ENCODE measurements at regions not wholly inside any gene's neighbourhood (a gene's known extent, or its start where the extent isn't known, plus 50 kb on each side); places are given as distances from the start of the nearest gene placed in this dataset.

DNA sequence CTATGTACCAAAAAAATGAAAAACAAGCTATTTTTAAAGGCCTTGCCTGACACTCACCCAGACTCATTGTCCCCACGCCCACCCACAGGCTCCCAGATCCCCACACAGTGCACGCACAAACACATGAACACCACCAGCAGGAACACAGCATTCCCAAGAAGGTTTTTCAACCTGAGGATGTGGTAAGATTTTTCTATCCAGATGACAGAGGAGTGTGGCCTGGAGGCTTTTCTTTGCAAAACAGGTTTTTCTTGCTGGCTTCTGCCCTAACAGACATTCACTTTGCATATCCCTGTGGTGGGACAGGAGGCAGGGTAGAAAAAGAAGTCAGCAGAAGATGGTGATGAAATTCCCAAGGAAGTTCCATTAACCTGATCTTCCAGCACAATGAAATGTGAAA is 97.8 kb downstream of the KLF12 start:
- TF ChIP-seq CTCF (IDR thresholded peaks at IDR 0.05; ENCODE audit: low read depth, low read length, missing control alignments) = no peak
- no peak overlapping the region for H3K4me3 ChIP-seq (replicated peaks; ENCODE audit: low read depth, low read length)
- no peak for DNase-seq (ENCODE audit: extremely low read depth, low read depth)

- DNase-seq (ENCODE audit: extremely low read depth, low read depth) = no peak
- H3K4me3 ChIP-seq (replicated peaks; ENCODE audit: low read depth, low read length) = no peak overlapping the region
- no peak for TF ChIP-seq CTCF (IDR thresholded peaks at IDR 0.05; ENCODE audit: low read depth, low read length, missing control alignments)
Measured at GRCh38 chr13:74035896-74036295, 98.3 kb downstream of the KLF12 start.

DNA sequence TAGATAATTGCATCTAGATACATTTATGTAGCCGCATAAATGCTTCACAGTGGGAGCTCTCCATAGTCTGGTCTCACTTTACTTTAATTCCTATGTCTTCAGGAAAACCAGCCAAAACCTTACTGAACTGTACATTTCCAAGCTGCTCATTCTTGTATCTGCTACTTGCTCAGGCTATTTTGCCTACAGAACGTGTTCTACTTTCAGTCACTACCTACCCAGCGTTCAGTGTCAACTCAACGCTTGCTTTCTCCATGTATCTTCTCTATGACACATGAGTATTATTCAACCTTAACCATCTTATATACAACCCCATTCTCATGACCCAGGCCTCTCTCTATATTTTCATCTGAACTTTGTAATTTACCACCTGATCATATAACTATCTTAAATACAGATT is 101.9 kb downstream of the KLF12 start:
- no peak overlapping the region for H3K4me3 ChIP-seq (replicated peaks; ENCODE audit: low read depth, low read length)
- TF ChIP-seq CTCF (IDR thresholded peaks at IDR 0.05; ENCODE audit: low read depth, low read length, missing control alignments) = no peak
- DNase-seq (ENCODE audit: extremely low read depth, low read depth) = no peak

- no peak overlapping the region for H3K4me3 ChIP-seq (replicated peaks; ENCODE audit: low read depth, low read length)
- TF ChIP-seq CTCF (IDR thresholded peaks at IDR 0.05; ENCODE audit: low read depth, low read length, missing control alignments) = no peak
- DNase-seq (ENCODE audit: extremely low read depth, low read depth) = no peak
Measured at GRCh38 chr13:74027161-74027779, 106.9 kb downstream of the KLF12 start.

DNA sequence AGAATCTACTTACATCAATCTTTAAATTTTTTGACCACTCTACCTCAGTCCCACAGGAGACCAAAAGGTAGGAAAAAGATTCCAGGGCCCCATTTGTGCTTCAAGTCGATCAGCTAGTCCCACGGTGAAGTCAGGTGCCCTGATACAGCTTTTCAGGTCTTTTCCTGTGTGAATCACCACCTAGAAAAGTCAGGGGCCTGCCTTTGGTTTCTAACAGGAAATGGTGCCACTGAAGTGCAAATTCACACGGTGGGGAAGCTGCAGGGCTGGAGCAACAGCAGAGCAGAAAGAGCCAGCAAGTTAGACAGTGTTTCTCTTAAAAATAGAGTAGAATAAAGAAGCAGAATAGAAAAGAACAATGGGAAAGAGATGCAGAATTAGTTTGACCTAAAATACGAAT is 107.5 kb downstream of the KLF12 start:
- H3K4me3 ChIP-seq (replicated peaks; ENCODE audit: low read depth, low read length) = no peak overlapping the region
- no peak for DNase-seq (ENCODE audit: extremely low read depth, low read depth)
- TF ChIP-seq CTCF (IDR thresholded peaks at IDR 0.05; ENCODE audit: low read depth, low read length, missing control alignments) = no peak

GRCh38 chr13:74025369-74025768 is 108.8 kb downstream of the KLF12 start:
- no peak for TF ChIP-seq CTCF (IDR thresholded peaks at IDR 0.05; ENCODE audit: low read depth, low read length, missing control alignments)

GRCh38 chr13:74024856-74025255 is 109.3 kb downstream of the KLF12 start:
- TF ChIP-seq CTCF (IDR thresholded peaks at IDR 0.05; ENCODE audit: low read depth, low read length, missing control alignments) = no peak

More at GRCh38 chr13:74025369-74025768, 108.8 kb downstream of the KLF12 start:
- H3K4me3 ChIP-seq (replicated peaks; ENCODE audit: low read depth, low read length) = no peak overlapping the region
- DNase-seq (ENCODE audit: extremely low read depth, low read depth) = no peak

More at GRCh38 chr13:74024856-74025255, 109.3 kb downstream of the KLF12 start:
- DNase-seq (ENCODE audit: extremely low read depth, low read depth) = no peak
- no peak overlapping the region for H3K4me3 ChIP-seq (replicated peaks; ENCODE audit: low read depth, low read length)

All from HFF-Myc (cell line).